SK-N-MC (cell line): ENCODE measurements at regions not wholly inside any gene's neighbourhood (a gene's known extent, or its start where the extent isn't known, plus 50 kb on each side); places are given as distances from the start of the nearest gene placed in this dataset.
A peak's percentile ranks its signal among the peaks of the same experiment; 100 is the strongest.

ENCODE experiments used
- DNase-seq: peaks from one replicate; pipeline ENCODE4 v3.0.0-alpha.2; 2011; ENCODE audit warnings: low read depth, low spot score
- H3K27ac ChIP-seq: fragments of 200-600 bp; sonication (generic); 2 replicates; pipeline ENCODE4 v1.5.1; 2016; ENCODE audit warnings: mixed run types
- H3K36me3 ChIP-seq: fragments of 200-600 bp; sonication (generic); 2 replicates; pipeline ENCODE4 v1.6.1; 2017; ENCODE audit warnings: antibody characterized with exemption, low read length, mixed read lengths; ENCODE audit not compliant: insufficient read depth
- H3K4me3 ChIP-seq: fragments of 200-600 bp; sonication (generic); 2 replicates; pipeline ENCODE4 v1.5.1; 2016
- H3K9ac ChIP-seq: fragments of 200-600 bp; sonication (generic); 2 replicates; pipeline ENCODE4 v1.8.0; 2017; ENCODE audit warnings: mixed run types, mixed read lengths; ENCODE audit not compliant: insufficient read length
- H3K9me3 ChIP-seq: fragments of 200-600 bp; sonication (generic); 2 replicates; pipeline ENCODE4 v1.6.1; 2017; ENCODE audit warnings: low read depth, mild to moderate bottlenecking, antibody characterized with exemption, low read length, moderate library complexity, mixed read lengths
- EZH2 ChIP-seq: fragments of 200-600 bp; sonication (generic); IDR thresholded peaks from one replicate; pipeline ENCODE4 v1.6.1; 2017; ENCODE audit warnings: antibody characterized with exemption
- FOXP2 ChIP-seq: optimal IDR thresholded peaks from 2 replicates; pipeline ENCODE3; 2011; ENCODE audit warnings: mild to moderate bottlenecking, moderate library complexity; ENCODE audit not compliant: insufficient read depth; ENCODE audit errors: extremely low read length, control extremely low read depth
- POLR2AphosphoS5 ChIP-seq: IDR thresholded peaks from 2 replicates; pipeline ENCODE4 v1.6.1; 2012; ENCODE audit warnings: mild to moderate bottlenecking, low read depth, low read length, borderline replicate concordance

DNA sequence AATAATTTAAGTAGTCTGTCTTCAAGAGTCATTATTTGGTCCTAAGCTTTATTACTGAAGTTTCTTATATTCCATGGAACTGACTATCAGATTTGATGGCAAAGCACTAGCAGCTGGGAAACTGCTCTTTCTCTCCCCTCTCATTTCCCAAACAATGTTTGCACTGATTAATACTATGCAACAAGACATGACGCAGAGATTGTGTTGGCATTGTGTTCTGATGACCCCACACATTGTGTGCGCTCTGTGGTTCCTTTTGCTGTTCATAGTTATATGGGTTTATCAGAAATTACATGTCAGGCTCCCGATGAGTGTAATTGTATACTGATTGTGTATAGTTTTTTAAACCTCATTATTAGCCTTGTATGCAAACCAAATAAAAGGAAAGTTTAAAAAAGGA, 331.6 kb upstream of the FANCL start:
- no peak for DNase-seq
- TF ChIP-seq EZH2 (no peak), FOXP2 (no peak)
- Histone ChIP-seq H3K9ac (no peak overlapping the region), H3K9me3 (no peaks in the 10 kb centered on the region), H3K4me3 (no peak overlapping the region), H3K27ac (no peak overlapping the region), H3K36me3 (no peaks in the 10 kb centered on the region)

DNA sequence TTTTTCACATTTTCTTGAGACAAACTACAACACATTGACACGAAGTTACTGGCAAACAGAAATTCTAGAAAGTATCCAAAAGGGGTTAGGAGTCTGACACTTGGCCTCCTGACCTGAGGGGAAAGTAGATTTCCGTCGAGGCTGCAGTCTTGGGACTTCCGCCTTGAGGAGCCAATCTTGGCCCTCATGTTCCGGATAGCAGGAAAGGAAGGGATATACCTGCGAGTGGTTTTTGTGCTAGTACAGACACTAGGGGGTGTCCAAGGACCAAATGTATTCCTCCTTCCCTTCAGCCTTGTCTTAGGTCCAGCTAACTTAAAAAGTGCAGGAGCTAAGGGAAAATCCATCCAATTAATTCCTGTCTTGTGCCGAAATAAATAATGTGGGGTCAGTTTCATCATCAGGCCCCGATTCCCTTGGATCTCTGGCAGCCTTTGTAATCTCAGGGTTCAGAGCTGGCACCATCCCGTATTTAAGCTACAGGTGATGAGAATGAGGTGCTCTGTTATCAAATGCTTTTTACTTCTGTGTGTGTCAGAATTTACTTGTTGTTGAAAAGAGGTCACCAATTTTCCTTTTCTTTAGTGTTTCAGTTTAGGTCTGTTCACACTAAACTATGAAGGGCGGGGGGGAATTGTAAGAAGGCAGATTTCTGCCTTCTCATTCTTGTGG, 330.2 kb upstream of the FANCL start:
- no peaks in the 10 kb centered on the region for H3K36me3 ChIP-seq
- H3K9me3 ChIP-seq: no peaks in the 10 kb centered on the region
- H3K27ac ChIP-seq: no peak overlapping the region
- peak; percentile 26 for DNase-seq
- no peak overlapping the region for H3K4me3 ChIP-seq
- no peak overlapping the region for H3K9ac ChIP-seq
- no peak for TF ChIP-seq FOXP2
- no peak for TF ChIP-seq EZH2

DNA sequence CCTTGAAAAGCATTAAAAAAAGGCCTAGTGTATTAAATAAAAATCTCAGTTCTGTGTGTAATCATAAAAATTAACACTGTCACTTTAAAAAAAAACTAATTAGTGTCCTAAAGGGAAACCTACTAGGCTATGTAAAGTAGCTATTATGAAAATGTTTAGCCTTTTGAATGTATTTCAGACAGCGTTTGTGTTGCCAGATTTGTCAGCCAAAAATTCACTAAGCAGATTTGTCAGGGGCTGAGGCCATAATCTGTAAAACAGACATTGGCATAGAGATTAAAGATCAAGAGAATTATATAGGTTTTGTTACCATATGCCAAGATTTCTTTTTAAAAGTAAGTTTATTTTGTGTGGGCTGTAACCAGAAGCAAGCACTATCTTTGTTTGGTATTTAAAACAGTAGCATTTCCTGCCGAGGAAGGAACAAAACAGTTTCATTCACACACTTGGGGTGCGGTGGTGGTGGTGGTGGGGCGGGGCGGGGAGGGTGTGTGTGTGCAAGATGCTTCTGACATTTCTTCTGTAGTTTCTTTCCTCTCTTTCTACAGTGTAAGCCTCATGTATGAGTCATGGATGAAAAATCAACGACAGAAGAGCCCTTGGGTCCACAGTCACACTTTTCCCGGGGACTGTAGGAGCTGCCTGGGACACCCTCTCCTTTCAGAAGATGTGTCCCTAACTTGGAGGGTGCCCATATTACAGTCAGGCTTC, 328.5 kb upstream of the FANCL start:
- H3K9ac ChIP-seq: no peak overlapping the region
- no peak for DNase-seq
- H3K4me3 ChIP-seq: no peak overlapping the region
- no peaks in the 10 kb centered on the region for H3K9me3 ChIP-seq
- no peaks in the 10 kb centered on the region for H3K36me3 ChIP-seq
- TF ChIP-seq FOXP2: no peak
- no peak for TF ChIP-seq POLR2AphosphoS5
- no peak for TF ChIP-seq EZH2
- no peak overlapping the region for H3K27ac ChIP-seq

DNA sequence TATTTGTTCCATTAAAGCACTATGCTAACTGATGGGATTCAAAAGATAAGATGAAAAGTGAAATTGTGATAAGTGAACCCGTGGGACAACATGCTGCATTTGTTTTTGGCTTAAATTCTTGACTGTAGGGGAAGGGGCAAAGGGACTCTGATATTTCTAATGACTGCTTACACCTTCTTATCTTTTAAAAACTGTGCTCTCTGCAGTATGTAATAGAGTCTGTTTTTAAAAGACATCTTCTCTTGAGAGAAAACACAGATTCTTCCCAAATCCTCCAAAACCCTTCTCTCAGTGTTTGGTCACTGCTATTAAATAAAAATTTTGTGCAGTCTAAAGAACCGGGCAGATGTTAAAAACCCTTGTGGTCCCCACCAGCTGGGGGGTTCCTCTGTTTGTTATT, 327.8 kb upstream of the FANCL start:
- H3K27ac ChIP-seq: no peak overlapping the region

DNA sequence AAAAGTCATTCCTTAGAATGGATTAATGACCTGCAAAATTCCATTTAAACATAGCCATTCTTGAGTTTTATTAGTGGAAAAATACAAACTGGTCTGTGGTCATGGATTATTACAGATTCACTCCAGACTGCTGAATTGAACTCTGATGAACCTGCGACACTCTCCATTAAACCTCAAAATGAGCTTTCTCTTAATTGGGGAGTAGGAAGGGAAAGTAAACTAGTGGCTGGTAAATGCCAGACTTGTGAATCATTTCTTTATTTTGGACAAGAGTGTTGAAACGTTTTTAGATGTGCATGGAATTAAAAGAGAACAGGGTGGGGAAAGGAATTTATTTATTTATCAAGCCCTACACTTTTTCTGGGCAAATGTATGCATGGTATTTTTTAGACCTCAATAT, 321.2 kb upstream of the FANCL start:
- no peak overlapping the region for H3K4me3 ChIP-seq
- DNase-seq: no peak
- no peak overlapping the region for H3K9ac ChIP-seq
- TF ChIP-seq POLR2AphosphoS5 (no peak), FOXP2 (no peak), EZH2 (no peak)
- H3K9me3 ChIP-seq: no peaks in the 10 kb centered on the region
- H3K27ac ChIP-seq: no peak overlapping the region
- H3K36me3 ChIP-seq: no peaks in the 10 kb centered on the region

More for the DNA sequence above, 327.8 kb upstream of the FANCL start:
- Histone ChIP-seq H3K4me3 (no peak overlapping the region), H3K36me3 (no peaks in the 10 kb centered on the region), H3K9ac (no peak overlapping the region), H3K9me3 (no peaks in the 10 kb centered on the region)
- no peak for TF ChIP-seq FOXP2
- TF ChIP-seq EZH2: no peak
- no peak for DNase-seq

DNA sequence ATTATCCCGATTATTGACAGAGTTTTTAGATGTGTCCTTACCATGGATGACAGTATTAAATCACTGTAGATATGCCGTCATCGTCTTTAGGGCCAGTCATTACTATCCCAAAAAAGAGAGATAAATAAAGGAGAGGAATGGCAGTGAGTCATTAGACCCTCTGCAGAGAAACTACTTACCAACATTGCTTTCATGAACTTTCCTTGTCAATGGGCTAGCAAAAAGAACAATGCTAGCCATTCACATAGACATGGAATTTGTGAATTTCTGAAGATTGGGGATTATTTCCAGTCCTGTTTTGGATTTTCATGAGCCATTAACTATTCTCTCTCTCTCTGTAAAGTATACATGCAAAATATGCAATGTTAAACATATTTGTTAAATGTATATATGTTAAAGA, 319.4 kb upstream of the FANCL start:
- no peaks in the 10 kb centered on the region for H3K9me3 ChIP-seq
- no peak for DNase-seq
- H3K36me3 ChIP-seq: no peaks in the 10 kb centered on the region
- H3K4me3 ChIP-seq: no peak overlapping the region
- H3K9ac ChIP-seq: no peak overlapping the region
- no peak overlapping the region for H3K27ac ChIP-seq
- TF ChIP-seq FOXP2 (no peak), POLR2AphosphoS5 (no peak)

DNA sequence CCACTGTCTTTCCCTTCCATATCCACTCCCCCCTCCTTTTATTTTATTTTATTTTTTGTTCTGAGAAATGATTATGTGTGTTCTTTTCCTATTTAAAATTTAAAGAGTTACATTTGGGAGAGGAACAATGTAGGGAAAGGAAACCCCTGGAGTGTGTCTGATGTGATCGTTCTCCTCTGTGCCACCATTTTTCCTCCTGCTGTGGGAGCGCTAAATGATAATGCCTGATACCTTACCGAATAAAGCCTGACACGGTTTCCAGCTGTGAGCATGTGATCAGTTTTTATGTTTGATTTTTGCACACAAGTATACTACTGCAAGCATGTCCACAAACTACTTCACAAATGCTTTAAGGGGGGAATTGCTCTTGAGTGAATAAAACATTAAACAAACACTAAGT, 317.8 kb upstream of the FANCL start:
- Histone ChIP-seq H3K36me3 (no peaks in the 10 kb centered on the region), H3K27ac (peak overlapping the region; percentile 65), H3K4me3 (peak overlapping the region; percentile 62), H3K9me3 (no peaks in the 10 kb centered on the region), H3K9ac (no peak overlapping the region)
- no peak for DNase-seq
- TF ChIP-seq POLR2AphosphoS5 (no peak), FOXP2 (no peak), EZH2 (no peak)

DNA sequence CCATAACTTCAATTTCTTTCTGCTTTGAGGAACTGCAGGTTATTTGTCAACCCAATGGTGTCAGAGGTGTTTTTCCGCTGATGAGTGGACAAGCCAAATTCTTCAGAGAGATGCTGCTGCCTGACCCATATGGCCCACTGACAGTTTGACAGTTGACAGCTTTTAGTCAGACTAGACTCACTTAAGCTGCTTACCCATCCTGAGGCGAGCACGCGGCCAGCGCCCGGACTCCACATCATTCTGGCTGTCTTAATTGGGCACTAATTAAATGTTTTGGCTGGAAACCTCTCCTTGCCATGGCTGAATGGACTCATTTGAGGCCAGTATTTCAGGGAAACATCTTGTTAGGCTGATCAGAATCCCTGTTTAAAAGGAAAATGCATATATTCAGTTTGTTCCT, 316.1 kb upstream of the FANCL start:
- Histone ChIP-seq H3K9ac (no peak overlapping the region), H3K9me3 (no peaks in the 10 kb centered on the region), H3K36me3 (no peaks in the 10 kb centered on the region), H3K27ac (no peak overlapping the region), H3K4me3 (no peak overlapping the region)
- TF ChIP-seq FOXP2 (no peak), EZH2 (no peak), POLR2AphosphoS5 (no peak)
- DNase-seq: no peak

DNA sequence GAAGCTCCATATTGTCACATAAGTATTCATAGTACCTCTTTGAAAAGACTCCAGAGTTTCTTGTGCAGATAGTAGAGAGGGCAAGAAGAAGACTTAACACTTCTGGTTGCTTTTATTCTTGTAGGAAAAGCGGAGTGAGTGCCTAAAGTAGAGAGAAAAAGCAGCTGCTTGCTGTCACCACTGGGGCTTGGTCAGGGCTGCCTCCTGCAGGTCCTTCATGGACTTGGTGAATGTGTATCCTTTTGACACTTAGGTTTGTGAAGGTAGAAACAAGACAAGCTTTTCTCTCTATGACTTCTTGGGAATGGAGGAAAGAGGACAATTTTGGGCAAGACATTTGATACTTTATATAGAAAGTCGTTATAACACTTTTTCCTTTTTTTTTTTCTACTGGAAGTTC, 312.8 kb upstream of the FANCL start:
- H3K36me3 ChIP-seq: no peaks in the 10 kb centered on the region
- H3K4me3 ChIP-seq: no peak overlapping the region
- H3K9ac ChIP-seq: no peak overlapping the region
- no peak overlapping the region for H3K27ac ChIP-seq
- H3K9me3 ChIP-seq: no peaks in the 10 kb centered on the region
- no peak for DNase-seq
- no peak for TF ChIP-seq EZH2
- TF ChIP-seq FOXP2: no peak
- TF ChIP-seq POLR2AphosphoS5: no peak

DNA sequence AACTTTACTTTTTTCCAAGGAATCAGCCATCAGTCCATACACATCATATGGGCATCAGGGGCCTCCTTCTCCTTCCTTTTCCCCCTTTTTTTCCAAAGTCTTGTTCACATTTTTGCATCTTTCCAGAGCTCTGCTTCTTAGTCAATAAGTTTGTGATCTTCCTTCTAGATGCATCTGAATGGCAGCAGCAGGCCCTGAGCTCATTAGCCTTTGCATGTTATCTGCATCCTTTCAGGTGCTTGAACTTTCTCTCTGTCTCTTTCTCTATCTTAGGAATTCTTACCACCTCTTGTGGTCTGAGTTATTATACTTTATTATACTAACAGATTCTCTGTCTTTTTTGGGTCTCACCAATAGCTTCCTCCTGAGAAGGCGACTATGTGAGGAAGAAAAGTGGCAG, 312.4 kb upstream of the FANCL start:
- DNase-seq: no peak
- no peaks in the 10 kb centered on the region for H3K36me3 ChIP-seq
- no peak overlapping the region for H3K27ac ChIP-seq
- H3K9me3 ChIP-seq: no peaks in the 10 kb centered on the region
- no peak overlapping the region for H3K9ac ChIP-seq
- no peak overlapping the region for H3K4me3 ChIP-seq
- TF ChIP-seq FOXP2 (no peak), POLR2AphosphoS5 (no peak), EZH2 (no peak)
